H1 (cell line): ENCODE measurements at regions not wholly inside any gene's neighbourhood (a gene's known extent, or its start where the extent isn't known, plus 50 kb on each side); places are given as distances from the start of the nearest gene placed in this dataset.

Source experiments
- POLR2A ChIP-seq, 2 experiments: IDR thresholded peaks; 1 replicate in 1 of 2; 2 replicates in 1 of 2; pipeline ENCODE4 v1.6.1; 2011; ENCODE audit warnings: low read depth in 2 of 2, low read length in 2 of 2, mild to moderate bottlenecking in 2 of 2; ENCODE audit errors: control extremely low read depth in 1 of 2
- TF ChIP-seq, protein P1 (sequence below), 3 experiments: IDR thresholded peaks; 1 replicate in 2 of 3; 2 replicates in 1 of 3; pipeline versions ENCODE4 v1.5.1 to v1.6.1; 2011; ENCODE audit warnings: low read length in 3 of 3, mild to moderate bottlenecking in 3 of 3, inconsistent platforms in 2 of 3, low read depth in 1 of 3, moderate library complexity in 1 of 3; ENCODE audit not compliant: insufficient read depth in 1 of 3; ENCODE audit errors: control extremely low read depth in 1 of 3

DNA sequence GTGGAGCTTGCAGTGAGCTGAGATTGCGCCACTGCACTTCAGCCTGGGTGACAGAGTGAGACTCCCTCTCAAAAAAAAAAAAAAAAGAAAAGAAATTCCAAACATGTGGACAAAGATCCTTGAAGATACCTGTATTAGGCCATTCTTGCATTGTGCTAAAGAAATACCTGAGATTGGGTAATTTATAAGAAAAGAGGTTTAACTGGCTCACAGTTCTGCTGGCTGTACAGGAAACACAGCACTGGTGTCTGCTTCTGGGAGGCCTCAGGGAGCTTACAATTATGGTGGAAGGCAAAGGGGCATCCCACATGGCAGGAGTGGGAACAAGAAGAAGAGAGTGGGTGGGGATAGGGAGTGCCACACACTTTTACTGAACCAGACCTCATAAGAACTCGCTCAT, 140.1 kb downstream of the SS18 start:
- TF ChIP-seq, protein P1, sequence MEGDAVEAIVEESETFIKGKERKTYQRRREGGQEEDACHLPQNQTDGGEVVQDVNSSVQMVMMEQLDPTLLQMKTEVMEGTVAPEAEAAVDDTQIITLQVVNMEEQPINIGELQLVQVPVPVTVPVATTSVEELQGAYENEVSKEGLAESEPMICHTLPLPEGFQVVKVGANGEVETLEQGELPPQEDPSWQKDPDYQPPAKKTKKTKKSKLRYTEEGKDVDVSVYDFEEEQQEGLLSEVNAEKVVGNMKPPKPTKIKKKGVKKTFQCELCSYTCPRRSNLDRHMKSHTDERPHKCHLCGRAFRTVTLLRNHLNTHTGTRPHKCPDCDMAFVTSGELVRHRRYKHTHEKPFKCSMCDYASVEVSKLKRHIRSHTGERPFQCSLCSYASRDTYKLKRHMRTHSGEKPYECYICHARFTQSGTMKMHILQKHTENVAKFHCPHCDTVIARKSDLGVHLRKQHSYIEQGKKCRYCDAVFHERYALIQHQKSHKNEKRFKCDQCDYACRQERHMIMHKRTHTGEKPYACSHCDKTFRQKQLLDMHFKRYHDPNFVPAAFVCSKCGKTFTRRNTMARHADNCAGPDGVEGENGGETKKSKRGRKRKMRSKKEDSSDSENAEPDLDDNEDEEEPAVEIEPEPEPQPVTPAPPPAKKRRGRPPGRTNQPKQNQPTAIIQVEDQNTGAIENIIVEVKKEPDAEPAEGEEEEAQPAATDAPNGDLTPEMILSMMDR (IDR thresholded peaks at IDR 0.05; ENCODE audit: control extremely low read depth in 1 of 3, insufficient read depth in 1 of 3, low read depth in 1 of 3, low read length in 3 of 3) = no peak
- no peak for TF ChIP-seq POLR2A (IDR thresholded peaks at IDR 0.05; ENCODE audit: control extremely low read depth in 1 of 2, low read depth in 2 of 2, low read length in 2 of 2)
